ENCODE measurements at regions not wholly inside any gene's neighbourhood (a gene's known extent, or its start where the extent isn't known, plus 50 kb on each side); places are given as distances from the start of the nearest gene placed in this dataset.

- Histone ChIP-seq H2BK15ac (ENCODE audit: low read length) (no peak overlapping the region), H3K23ac (ENCODE audit: low read depth, low read length, poor library complexity) (no peak overlapping the region), H3K14ac (ENCODE audit: low read length) (no peak overlapping the region), H3K4ac (ENCODE audit: low read length) (no peak overlapping the region), H3K79me1 (ENCODE audit: low read depth, low read length) (no peaks in the 10 kb centered on the region), H4K91ac (ENCODE audit: low read depth, low read length, poor library complexity) (no peak overlapping the region), H2BK5ac (ENCODE audit: low read length) (no peak overlapping the region), H3K36me3 (replicated peaks in 1 of 2; ENCODE audit: control insufficient read depth in 2 of 2, insufficient read depth in 2 of 2, low read length in 2 of 2) (no peaks in the 10 kb centered on the region), H3K4me3 (ENCODE audit: low read length in 2 of 2) (no peak overlapping the region), H3K4me1 (ENCODE audit: control insufficient read depth in 2 of 2, insufficient read depth in 1 of 2, low read depth in 1 of 2, low read length in 2 of 2) (no peaks in the 10 kb centered on the region), H3K18ac (ENCODE audit: low read length) (no peak overlapping the region), H2AFZ (ENCODE audit: low read length) (no peak overlapping the region), H3K27ac (replicated peaks; ENCODE audit: low read length) (no peak overlapping the region), H3K9ac (ENCODE audit: low read depth, low read length, poor library complexity) (no peak overlapping the region), H2BK12ac (ENCODE audit: low read length) (no peak overlapping the region), H2AK5ac (ENCODE audit: low read depth, low read length) (no peak overlapping the region), H2BK120ac (ENCODE audit: low read depth, low read length) (no peak overlapping the region), H3K9me3 (replicated peaks in 1 of 2; ENCODE audit: control insufficient read depth in 2 of 2, insufficient read depth in 1 of 2, low read depth in 1 of 2, low read length in 2 of 2) (no peaks in the 10 kb centered on the region), H3K4me2 (ENCODE audit: insufficient read depth, low read length, poor library complexity, severe bottlenecking) (no peak overlapping the region), H3K27me3 (ENCODE audit: control insufficient read depth in 3 of 3, insufficient read depth in 3 of 3, low read depth in 1 of 3, low read length in 3 of 3) (no peaks in the 10 kb centered on the region), H4K8ac (ENCODE audit: low read depth, low read length) (no peak overlapping the region)
- DNase-seq (ENCODE audit: low spot score): no peak
- WGBS, 2 donors (ENCODE audit: extremely low coverage in 2 of 2, insufficient read length in 2 of 2, insufficient replicate concordance in 1 of 2): no CpG with 5 or more reads among the region's 4 CpGs
Observed at GRCh38 chr11:23112390-23112789, 252.1 kb upstream of the CCDC179 start.

- Histone ChIP-seq H3K14ac (ENCODE audit: low read length) (no peak overlapping the region), H3K9me3 (replicated peaks in 1 of 2; ENCODE audit: control insufficient read depth in 2 of 2, insufficient read depth in 1 of 2, low read depth in 1 of 2, low read length in 2 of 2) (no peaks in the 10 kb centered on the region), H3K4me1 (ENCODE audit: control insufficient read depth in 2 of 2, insufficient read depth in 1 of 2, low read depth in 1 of 2, low read length in 2 of 2) (no peaks in the 10 kb centered on the region), H3K4ac (ENCODE audit: low read length) (no peak overlapping the region), H3K27ac (replicated peaks; ENCODE audit: low read length) (no peak overlapping the region), H2BK12ac (ENCODE audit: low read length) (no peak overlapping the region), H2AK5ac (ENCODE audit: low read depth, low read length) (no peak overlapping the region), H3K36me3 (replicated peaks in 1 of 2; ENCODE audit: control insufficient read depth in 2 of 2, insufficient read depth in 2 of 2, low read length in 2 of 2) (no peaks in the 10 kb centered on the region), H3K4me2 (ENCODE audit: insufficient read depth, low read length, poor library complexity, severe bottlenecking) (no peak overlapping the region), H2BK120ac (ENCODE audit: low read depth, low read length) (no peak overlapping the region), H3K18ac (ENCODE audit: low read length) (no peak overlapping the region), H3K79me1 (ENCODE audit: low read depth, low read length) (no peaks in the 10 kb centered on the region), H2AFZ (ENCODE audit: low read length) (no peak overlapping the region), H2BK15ac (ENCODE audit: low read length) (no peak overlapping the region), H3K27me3 (ENCODE audit: control insufficient read depth in 3 of 3, insufficient read depth in 3 of 3, low read depth in 1 of 3, low read length in 3 of 3) (no peaks in the 10 kb centered on the region), H2BK5ac (ENCODE audit: low read length) (no peak overlapping the region), H4K8ac (ENCODE audit: low read depth, low read length) (no peak overlapping the region), H3K23ac (ENCODE audit: low read depth, low read length, poor library complexity) (no peak overlapping the region), H4K91ac (ENCODE audit: low read depth, low read length, poor library complexity) (no peak overlapping the region), H3K4me3 (ENCODE audit: low read length in 2 of 2) (no peak overlapping the region), H3K9ac (ENCODE audit: low read depth, low read length, poor library complexity) (no peak overlapping the region)
- peak; percentile 39 for DNase-seq (ENCODE audit: low spot score)
- no CpG with 5 or more reads among the region's 10 CpGs for WGBS, 2 donors (ENCODE audit: extremely low coverage in 2 of 2, insufficient read length in 2 of 2, insufficient replicate concordance in 1 of 2)
Observed at GRCh38 chr11:23112987-23113886, 253.0 kb upstream of the CCDC179 start.

GRCh38 chr11:23113887-23114216 lies 253.6 kb upstream of the CCDC179 start:
- no peak overlapping the region for H2BK120ac ChIP-seq (ENCODE audit: low read depth, low read length)
- no peaks in the 10 kb centered on the region for H3K79me1 ChIP-seq (ENCODE audit: low read depth, low read length)
- H2BK15ac ChIP-seq (ENCODE audit: low read length): no peak overlapping the region
- H4K8ac ChIP-seq (ENCODE audit: low read depth, low read length): no peak overlapping the region
- no peak overlapping the region for H3K27ac ChIP-seq (replicated peaks; ENCODE audit: low read length)
- H3K4me3 ChIP-seq (ENCODE audit: low read length in 2 of 2): no peak overlapping the region
- H3K4me2 ChIP-seq (ENCODE audit: insufficient read depth, low read length, poor library complexity, severe bottlenecking): no peak overlapping the region
- no peaks in the 10 kb centered on the region for H3K36me3 ChIP-seq (replicated peaks in 1 of 2; ENCODE audit: control insufficient read depth in 2 of 2, insufficient read depth in 2 of 2, low read length in 2 of 2)
- no peak for DNase-seq (ENCODE audit: low spot score)
- no peak overlapping the region for H3K14ac ChIP-seq (ENCODE audit: low read length)
- no peaks in the 10 kb centered on the region for H3K27me3 ChIP-seq (ENCODE audit: control insufficient read depth in 3 of 3, insufficient read depth in 3 of 3, low read depth in 1 of 3, low read length in 3 of 3)
- H3K4ac ChIP-seq (ENCODE audit: low read length): no peak overlapping the region
- no peak overlapping the region for H2BK12ac ChIP-seq (ENCODE audit: low read length)
- H3K4me1 ChIP-seq (ENCODE audit: control insufficient read depth in 2 of 2, insufficient read depth in 1 of 2, low read depth in 1 of 2, low read length in 2 of 2): no peaks in the 10 kb centered on the region
- H3K9me3 ChIP-seq (replicated peaks in 1 of 2; ENCODE audit: control insufficient read depth in 2 of 2, insufficient read depth in 1 of 2, low read depth in 1 of 2, low read length in 2 of 2): no peaks in the 10 kb centered on the region
- WGBS, 2 donors (ENCODE audit: extremely low coverage in 2 of 2, insufficient read length in 2 of 2, insufficient replicate concordance in 1 of 2): no CpG with 5 or more reads among the region's 1 CpG
- no peak overlapping the region for H2BK5ac ChIP-seq (ENCODE audit: low read length)
- H2AFZ ChIP-seq (ENCODE audit: low read length): no peak overlapping the region
- H3K9ac ChIP-seq (ENCODE audit: low read depth, low read length, poor library complexity): no peak overlapping the region
- no peak overlapping the region for H3K18ac ChIP-seq (ENCODE audit: low read length)
- no peak overlapping the region for H3K23ac ChIP-seq (ENCODE audit: low read depth, low read length, poor library complexity)
- no peak overlapping the region for H4K91ac ChIP-seq (ENCODE audit: low read depth, low read length, poor library complexity)
- no peak overlapping the region for H2AK5ac ChIP-seq (ENCODE audit: low read depth, low read length)

- Histone ChIP-seq H2AK5ac (ENCODE audit: low read depth, low read length) (no peak overlapping the region), H2AFZ (ENCODE audit: low read length) (no peak overlapping the region), H3K9me3 (replicated peaks in 1 of 2; ENCODE audit: control insufficient read depth in 2 of 2, insufficient read depth in 1 of 2, low read depth in 1 of 2, low read length in 2 of 2) (no peaks in the 10 kb centered on the region), H3K4me1 (ENCODE audit: control insufficient read depth in 2 of 2, insufficient read depth in 1 of 2, low read depth in 1 of 2, low read length in 2 of 2) (no peaks in the 10 kb centered on the region), H3K36me3 (replicated peaks in 1 of 2; ENCODE audit: control insufficient read depth in 2 of 2, insufficient read depth in 2 of 2, low read length in 2 of 2) (no peaks in the 10 kb centered on the region), H2BK12ac (ENCODE audit: low read length) (no peak overlapping the region), H2BK5ac (ENCODE audit: low read length) (no peak overlapping the region), H2BK120ac (ENCODE audit: low read depth, low read length) (no peak overlapping the region), H3K18ac (ENCODE audit: low read length) (no peak overlapping the region), H3K14ac (ENCODE audit: low read length) (no peak overlapping the region), H4K91ac (ENCODE audit: low read depth, low read length, poor library complexity) (no peak overlapping the region), H3K9ac (ENCODE audit: low read depth, low read length, poor library complexity) (no peak overlapping the region), H4K8ac (ENCODE audit: low read depth, low read length) (no peak overlapping the region), H2BK15ac (ENCODE audit: low read length) (no peak overlapping the region), H3K4ac (ENCODE audit: low read length) (no peak overlapping the region), H3K27ac (replicated peaks; ENCODE audit: low read length) (no peak overlapping the region), H3K23ac (ENCODE audit: low read depth, low read length, poor library complexity) (no peak overlapping the region), H3K27me3 (ENCODE audit: control insufficient read depth in 3 of 3, insufficient read depth in 3 of 3, low read depth in 1 of 3, low read length in 3 of 3) (no peaks in the 10 kb centered on the region), H3K79me1 (ENCODE audit: low read depth, low read length) (no peaks in the 10 kb centered on the region), H3K4me3 (ENCODE audit: low read length in 2 of 2) (no peak overlapping the region), H3K4me2 (ENCODE audit: insufficient read depth, low read length, poor library complexity, severe bottlenecking) (no peak overlapping the region)
- WGBS, 2 donors (ENCODE audit: extremely low coverage in 2 of 2, insufficient read length in 2 of 2, insufficient replicate concordance in 1 of 2): no CpG with 5 or more reads among the region's 3 CpGs
- DNase-seq (ENCODE audit: low spot score): no peak
Observed at GRCh38 chr11:23123753-23124152, 263.5 kb upstream of the CCDC179 start.
